IgD-negative memory B cell (primary cell): ENCODE measurements at regions not wholly inside any gene's neighbourhood (a gene's known extent, or its start where the extent isn't known, plus 50 kb on each side); places are given as distances from the start of the nearest gene placed in this dataset.

ENCODE experiments used
- H3K27ac Mint-ChIP-seq, 3 donors: one replicate each; pipeline ENCODE4 v1.8.0; 2020 to 2022; ENCODE audit warnings: mild to moderate bottlenecking in 3 of 3, mixed read lengths in 3 of 3, moderate library complexity in 1 of 3
- H3K27me3 Mint-ChIP-seq: one replicate; pipeline ENCODE4 v1.8.0; 2021; ENCODE audit warnings: mixed read lengths
- H3K36me3 Mint-ChIP-seq: one replicate; pipeline ENCODE4 v1.8.0; 2020; ENCODE audit warnings: mild to moderate bottlenecking, mixed read lengths
- H3K4me1 Mint-ChIP-seq, 3 donors: one replicate each; pipeline ENCODE4 v1.8.0; 2020 to 2022; ENCODE audit warnings: mixed read lengths in 3 of 3, mild to moderate bottlenecking in 1 of 3
- H3K4me3 Mint-ChIP-seq, 4 donors: one replicate each; pipeline ENCODE4 v1.8.0; 2020 to 2022; ENCODE audit warnings: mild to moderate bottlenecking in 4 of 4, mixed read lengths in 4 of 4, moderate library complexity in 3 of 4
- H3K9me3 Mint-ChIP-seq, 3 donors: one replicate each; pipeline ENCODE4 v1.8.0; 2020 to 2021; ENCODE audit warnings: mixed read lengths in 3 of 3, mild to moderate bottlenecking in 1 of 3

DNA sequence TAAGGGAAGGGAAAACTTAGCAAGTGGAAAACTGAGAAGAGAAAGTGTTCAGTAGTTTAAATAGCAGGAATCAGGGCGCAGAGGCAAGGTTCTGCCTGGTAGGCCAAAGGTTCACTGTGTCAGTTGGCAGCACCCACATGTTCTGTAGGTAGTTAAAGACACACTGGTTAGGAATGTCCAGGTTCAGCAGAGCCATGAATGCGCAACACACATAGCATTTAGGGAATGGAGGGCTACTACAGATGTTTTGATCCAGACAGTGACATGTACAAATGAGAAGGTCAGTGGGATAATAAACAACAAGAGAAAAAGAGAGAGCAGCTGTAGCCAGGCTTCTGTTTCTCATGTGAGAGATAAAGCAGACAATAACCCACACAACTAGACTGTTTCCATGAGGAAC is 56.2 kb upstream of the ARHGAP42 start:
- Mint-ChIP-seq H3K27me3 (no peaks in the 10 kb centered on the region), H3K4me3 (no peak overlapping the region), H3K27ac (no peak overlapping the region), H3K4me1 (no peaks in the 10 kb centered on the region), H3K9me3 (no peaks in the 10 kb centered on the region), H3K36me3 (no peaks in the 10 kb centered on the region)

DNA sequence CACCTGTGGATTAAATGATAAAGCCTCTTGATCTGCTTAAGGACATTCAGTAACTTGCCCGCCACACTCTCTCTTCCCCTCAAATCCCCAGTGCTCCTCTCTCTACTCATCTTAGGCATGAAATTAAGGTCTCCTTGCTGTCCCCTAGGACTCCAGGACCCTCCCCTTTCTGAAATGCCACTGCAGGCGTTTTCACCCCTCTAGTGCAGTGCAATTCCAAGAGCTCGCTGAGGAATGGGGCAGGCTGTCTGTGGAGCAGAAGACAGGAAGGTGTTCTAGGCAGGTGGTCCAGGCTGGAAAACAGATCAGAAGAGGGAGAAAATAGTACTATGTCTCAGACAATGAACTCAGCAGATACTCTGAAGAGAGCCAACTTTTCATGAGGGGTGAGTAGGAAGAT is 55.8 kb upstream of the ARHGAP42 start:
- H3K36me3 Mint-ChIP-seq = no peaks in the 10 kb centered on the region
- no peak overlapping the region for H3K27ac Mint-ChIP-seq

DNA sequence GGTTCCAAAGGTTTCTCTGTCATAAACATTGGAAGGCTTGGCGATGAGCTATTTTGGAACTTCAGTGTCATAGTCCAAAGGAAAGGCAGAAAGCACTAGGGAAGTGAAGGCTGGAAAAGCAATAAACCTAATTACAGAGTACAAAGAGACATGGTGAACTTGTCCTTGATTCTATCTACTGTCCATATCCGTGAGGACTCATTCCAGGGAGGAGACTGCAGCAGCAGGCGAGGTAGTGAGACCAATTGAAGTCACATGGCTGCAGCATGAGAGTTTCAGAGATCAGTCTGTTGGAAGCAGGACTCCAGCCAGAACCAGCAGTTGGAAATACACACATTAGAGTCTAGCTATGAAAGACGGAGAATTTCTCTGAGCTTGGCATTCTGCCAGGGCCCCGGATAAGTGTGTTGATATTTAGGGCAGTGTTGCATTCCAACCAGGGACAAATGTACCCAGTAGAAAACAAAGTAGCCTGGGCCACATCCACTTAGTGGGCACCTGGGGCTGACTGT is 54.1 kb upstream of the ARHGAP42 start:
- H3K4me3 Mint-ChIP-seq = no peak overlapping the region
- H3K27ac Mint-ChIP-seq = no peak overlapping the region
- no peaks in the 10 kb centered on the region for H3K9me3 Mint-ChIP-seq
- H3K4me1 Mint-ChIP-seq = no peaks in the 10 kb centered on the region
- no peaks in the 10 kb centered on the region for H3K36me3 Mint-ChIP-seq
- no peaks in the 10 kb centered on the region for H3K27me3 Mint-ChIP-seq

More for the DNA sequence above, 55.8 kb upstream of the ARHGAP42 start:
- Mint-ChIP-seq H3K9me3 (no peaks in the 10 kb centered on the region), H3K27me3 (no peaks in the 10 kb centered on the region), H3K4me3 (no peak overlapping the region), H3K4me1 (no peaks in the 10 kb centered on the region)

DNA sequence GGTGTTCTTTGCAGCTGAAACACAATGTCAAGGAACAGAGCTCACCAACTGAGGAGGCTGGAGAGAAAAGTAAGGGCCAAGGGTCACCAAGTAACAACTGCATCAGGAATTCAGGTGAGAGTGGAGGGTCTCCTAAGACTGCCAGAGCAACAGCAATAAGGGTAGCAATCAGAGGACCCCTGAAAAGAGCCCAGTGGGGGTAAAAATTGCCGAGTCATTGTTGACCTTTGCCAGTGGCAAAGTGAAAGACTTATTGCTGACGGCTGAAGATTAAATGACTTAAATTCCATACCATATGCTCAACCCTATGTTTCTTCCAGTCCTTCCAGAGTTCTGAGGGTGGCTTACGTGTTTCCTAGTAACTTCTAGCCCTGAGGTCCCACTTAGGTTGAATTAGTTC is 51.9 kb upstream of the ARHGAP42 start:
- H3K27me3 Mint-ChIP-seq = no peaks in the 10 kb centered on the region
- H3K4me1 Mint-ChIP-seq = peaks cover 0 to 2% (median 0%) of the 10 kb centered on the region in 3 donors
- H3K27ac Mint-ChIP-seq = no peak overlapping the region
- H3K9me3 Mint-ChIP-seq = no peaks in the 10 kb centered on the region
- no peaks in the 10 kb centered on the region for H3K36me3 Mint-ChIP-seq
- H3K4me3 Mint-ChIP-seq = no peak overlapping the region

DNA sequence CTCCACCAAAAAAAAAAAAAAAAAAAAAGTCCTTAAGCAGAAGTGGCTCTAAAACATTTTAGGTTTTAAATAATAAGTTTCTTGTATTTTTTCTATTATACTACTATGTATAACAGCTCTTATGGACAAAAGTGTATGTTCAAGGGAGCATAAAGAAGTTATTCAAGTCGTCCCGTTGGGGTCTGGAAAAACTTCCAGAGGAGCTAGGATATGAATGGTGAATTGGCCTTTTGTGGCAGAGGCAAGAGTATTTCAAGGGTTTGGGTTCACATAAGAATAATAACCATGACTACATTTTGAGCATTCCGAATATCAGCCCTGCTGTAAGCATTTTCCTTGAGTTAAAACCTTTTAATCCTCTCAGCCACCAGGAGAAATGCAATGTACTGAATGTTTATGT is 50.6 kb upstream of the ARHGAP42 start:
- Mint-ChIP-seq H3K36me3 (no peaks in the 10 kb centered on the region), H3K9me3 (no peaks in the 10 kb centered on the region), H3K27ac (no peak overlapping the region), H3K4me1 (peaks cover 0 to 2% (median 0%) of the 10 kb centered on the region in 3 donors), H3K27me3 (no peaks in the 10 kb centered on the region), H3K4me3 (no peak overlapping the region)
